ENCODE measurements at regions not wholly inside any gene's neighbourhood (a gene's known extent, or its start where the extent isn't known, plus 50 kb on each side); places are given as distances from the start of the nearest gene placed in this dataset.

- TF ChIP-seq ATF1 (CRISPR knock-in tag; IDR thresholded peaks at IDR 0.05) (no peak), ZNF512 (CRISPR knock-in tag; IDR thresholded peaks at IDR 0.05; ENCODE audit: borderline replicate concordance) (no peak), SP1 (CRISPR knock-in tag; conservative IDR thresholded peaks at IDR 0.05) (no peak), CTCF (IDR thresholded peaks at IDR 0.05) (no peak), E2F4 (CRISPR knock-in tag; IDR thresholded peaks at IDR 0.05; ENCODE audit: borderline replicate concordance, low read depth) (no peak), ZNF121 (CRISPR knock-in tag; IDR thresholded peaks at IDR 0.05) (no peak), ZSCAN18 (CRISPR knock-in tag; IDR thresholded peaks at IDR 0.05) (no peak), ZNF281 (CRISPR knock-in tag; IDR thresholded peaks at IDR 0.05) (no peak), FOXK1 (CRISPR knock-in tag; IDR thresholded peaks at IDR 0.05) (no peak), TEAD4 (CRISPR knock-in tag; IDR thresholded peaks at IDR 0.05) (no peak), ZNF317 (CRISPR knock-in tag; IDR thresholded peaks at IDR 0.05; ENCODE audit: borderline replicate concordance, low read depth) (no peak), IRF1 (CRISPR knock-in tag; IDR thresholded peaks at IDR 0.05) (no peak)
These were observed 289.1 kb downstream of the PCDH19 start for GRCh38 chrX:100120956-100121355.
